H9 (cell line): ENCODE measurements at regions not wholly inside any gene's neighbourhood (a gene's known extent, or its start where the extent isn't known, plus 50 kb on each side); places are given as distances from the start of the nearest gene placed in this dataset.

Source experiments
- DNase-seq: peaks from one replicate; pipeline ENCODE4 v3.0.0-alpha.2; 2017
- H2AFZ ChIP-seq: one replicate; pipeline ENCODE4 v1.6.1; 2013; ENCODE audit warnings: mild to moderate bottlenecking, low read length, control low read depth, moderate library complexity
- H2AK5ac ChIP-seq: 2 replicates; pipeline ENCODE4 v1.6.1; 2013; ENCODE audit warnings: low read length, control low read depth, mixed read lengths; ENCODE audit not compliant: insufficient read length
- H2BK120ac ChIP-seq: one replicate; pipeline ENCODE4 v1.6.1; 2013; ENCODE audit warnings: low read depth, mild to moderate bottlenecking, low read length, control low read depth, inconsistent platforms; ENCODE audit not compliant: poor library complexity, severe bottlenecking
- H2BK12ac ChIP-seq: 2 replicates; pipeline ENCODE4 v1.6.1; 2013; ENCODE audit warnings: low read length, control low read depth, mixed read lengths, low read depth; ENCODE audit not compliant: insufficient read length
- H2BK15ac ChIP-seq: 2 replicates; pipeline ENCODE4 v1.6.1; 2013; ENCODE audit warnings: low read depth, low read length, control low read depth
- H2BK20ac ChIP-seq: one replicate; pipeline ENCODE4 v1.6.1; 2013; ENCODE audit warnings: low read depth, mild to moderate bottlenecking, low read length, control low read depth, inconsistent platforms; ENCODE audit not compliant: poor library complexity, severe bottlenecking
- H2BK5ac ChIP-seq: 2 replicates; pipeline ENCODE4 v1.6.1; 2013; ENCODE audit warnings: low read length, control low read depth, mixed read lengths; ENCODE audit not compliant: insufficient read length
- H3K14ac ChIP-seq: 2 replicates; pipeline ENCODE4 v1.6.1; 2013; ENCODE audit warnings: low read length, control low read depth; ENCODE audit not compliant: insufficient read depth
- H3K18ac ChIP-seq: 2 replicates; pipeline ENCODE4 v1.6.1; 2013; ENCODE audit warnings: low read depth, mild to moderate bottlenecking, mixed read lengths, low read length, control low read depth; ENCODE audit not compliant: insufficient read length
- H3K23ac ChIP-seq: 2 replicates; pipeline ENCODE4 v1.6.1; 2013; ENCODE audit warnings: low read length, control low read depth, mixed read lengths, low read depth; ENCODE audit not compliant: insufficient read length
- H3K23me2 ChIP-seq: 2 replicates; pipeline ENCODE4 v1.6.1; 2013; ENCODE audit warnings: low read depth, mild to moderate bottlenecking, mixed read lengths, low read length, control low read depth; ENCODE audit not compliant: insufficient read length, poor library complexity, severe bottlenecking
- H3K27ac ChIP-seq: 2 replicates; pipeline ENCODE4 v1.5.1; 2013; ENCODE audit warnings: low read length, control low read depth, mixed read lengths, low read depth; ENCODE audit not compliant: insufficient read length
- H3K27me3 ChIP-seq: 2 replicates; pipeline ENCODE4 v1.6.1; 2013; ENCODE audit warnings: low read length, control low read depth, inconsistent platforms; ENCODE audit not compliant: insufficient read depth
- H3K4ac ChIP-seq: 2 replicates; pipeline ENCODE4 v1.6.1; 2013; ENCODE audit warnings: low read depth, mild to moderate bottlenecking, control low read depth, inconsistent platforms, low read length, moderate library complexity
- H3K4me1 ChIP-seq: 2 replicates; pipeline ENCODE4 v1.6.1; 2013; ENCODE audit warnings: low read length, control low read depth, inconsistent platforms; ENCODE audit not compliant: insufficient read depth
- H3K4me2 ChIP-seq: 2 replicates; pipeline ENCODE4 v1.6.1; 2013; ENCODE audit warnings: low read length, control low read depth, mixed read lengths; ENCODE audit not compliant: insufficient read length, insufficient read depth
- H3K56ac ChIP-seq: 2 replicates; pipeline ENCODE4 v1.6.1; 2013; ENCODE audit warnings: low read depth, mild to moderate bottlenecking, mixed read lengths, low read length, control low read depth; ENCODE audit not compliant: insufficient read length
- H3K79me1 ChIP-seq: 2 replicates; pipeline ENCODE4 v1.6.1; 2013; ENCODE audit warnings: low read depth, mild to moderate bottlenecking, moderate library complexity, low read length, control low read depth, inconsistent platforms; ENCODE audit not compliant: insufficient read depth, poor library complexity, severe bottlenecking
- H3K79me2 ChIP-seq: 2 replicates; pipeline ENCODE4 v1.6.1; 2013; ENCODE audit warnings: low read length, control low read depth, inconsistent platforms; ENCODE audit not compliant: insufficient read depth
- H3K9ac ChIP-seq: 2 replicates; pipeline ENCODE4 v1.6.1; 2013; ENCODE audit warnings: low read length, control low read depth, mixed read lengths; ENCODE audit not compliant: insufficient read length; ENCODE audit errors: extremely low read depth
- H3K9me3 ChIP-seq: one replicate; pipeline ENCODE4 v1.6.1; 2013; ENCODE audit warnings: low read depth, low read length, inconsistent platforms; ENCODE audit not compliant: control insufficient read depth
- H3T11ph ChIP-seq: one replicate; pipeline ENCODE4 v1.6.1; 2013; ENCODE audit warnings: mild to moderate bottlenecking, low read length, control low read depth, inconsistent platforms
- H4K20me1 ChIP-seq: one replicate; pipeline ENCODE4 v1.6.1; 2013; ENCODE audit not compliant: control insufficient read depth, insufficient read length, insufficient read depth
- H4K5ac ChIP-seq: 2 replicates; pipeline ENCODE4 v1.6.1; 2013; ENCODE audit warnings: low read depth, mild to moderate bottlenecking, mixed read lengths, low read length, control low read depth; ENCODE audit not compliant: insufficient read length
- H4K8ac ChIP-seq: replicated peaks from 2 replicates; pipeline ENCODE4 v1.6.1; 2013; ENCODE audit warnings: low read length, control low read depth, mixed read lengths, low read depth; ENCODE audit not compliant: insufficient read length
- H4K91ac ChIP-seq: 2 replicates; pipeline ENCODE4 v1.6.1; 2013; ENCODE audit warnings: low read depth, mild to moderate bottlenecking, moderate library complexity, mixed read lengths, low read length, control low read depth; ENCODE audit not compliant: insufficient read length
- H3K27ac Mint-ChIP-seq, 3 experiments: 2 replicates in 2 of 3; 3 replicates in 1 of 3; pipeline ENCODE4 v1.8.0; 2020 to 2021; ENCODE audit warnings: mixed read lengths in 3 of 3, mild to moderate bottlenecking in 1 of 3, moderate library complexity in 1 of 3
- H3K27me3 Mint-ChIP-seq: 2 replicates; pipeline ENCODE4 v1.8.0; 2021; ENCODE audit warnings: low read depth, mild to moderate bottlenecking, moderate library complexity, mixed read lengths
- H3K36me3 Mint-ChIP-seq, 3 experiments: 2 replicates in 2 of 3; 3 replicates in 1 of 3; pipeline ENCODE4 v1.8.0; 2020 to 2021; ENCODE audit warnings: low read depth in 3 of 3, mixed read lengths in 3 of 3; ENCODE audit not compliant: insufficient read depth in 1 of 3
- H3K4me1 Mint-ChIP-seq, 2 experiments: 2 replicates each; pipeline ENCODE4 v1.8.0; 2020; ENCODE audit warnings: mixed read lengths in 2 of 2
- H3K4me3 Mint-ChIP-seq, 2 experiments: 2 replicates in 1 of 2; 3 replicates in 1 of 2; pipeline ENCODE4 v1.8.0; 2020 to 2021; ENCODE audit warnings: mild to moderate bottlenecking in 2 of 2, mixed read lengths in 2 of 2, moderate library complexity in 1 of 2
- H3K9me3 Mint-ChIP-seq, 2 experiments: 2 replicates in 1 of 2; 3 replicates in 1 of 2; pipeline ENCODE4 v1.8.0; 2020; ENCODE audit warnings: mild to moderate bottlenecking in 2 of 2, mixed read lengths in 2 of 2, moderate library complexity in 1 of 2
- CTCF ChIP-seq: fragments of 200-600 bp; sonication (generic); conservative IDR thresholded peaks from 3 replicates; pipeline ENCODE4 v1.8.0; 2021; ENCODE audit warnings: antibody characterized with exemption, mild to moderate bottlenecking

GRCh38 chr12:30442461-30442860, 253.2 kb downstream of the IPO8 start:
- Histone ChIP-seq H3K14ac (no peak overlapping the region), H3K23ac (no peak overlapping the region), H3K79me1 (no peaks in the 10 kb centered on the region), H3K9ac (no peak overlapping the region), H4K8ac (no peak overlapping the region), H3K79me2 (no peaks in the 10 kb centered on the region), H3K4me2 (no peak overlapping the region), H3K9me3 (no peaks in the 10 kb centered on the region), H3K27me3 (no peaks in the 10 kb centered on the region), H4K91ac (no peak overlapping the region), H3T11ph (no peak overlapping the region), H3K4me1 (no peaks in the 10 kb centered on the region), H2AFZ (no peak overlapping the region), H2BK120ac (no peak overlapping the region), H4K5ac (no peak overlapping the region), H4K20me1 (no peaks in the 10 kb centered on the region), H3K27ac (no peak overlapping the region), H2BK12ac (no peak overlapping the region), H2AK5ac (no peak overlapping the region), H3K23me2 (no peaks in the 10 kb centered on the region), H2BK15ac (no peak overlapping the region), H3K56ac (no peak overlapping the region), H2BK5ac (no peak overlapping the region), H3K4ac (no peak overlapping the region), H2BK20ac (no peak overlapping the region), H3K18ac (no peak overlapping the region)
- no peak overlapping the region for H3K27ac Mint-ChIP-seq
- TF ChIP-seq CTCF: no peak
- no peak overlapping the region for H3K4me3 Mint-ChIP-seq
- H3K9me3 Mint-ChIP-seq: no peaks in the 10 kb centered on the region; a peak in 1 of 5 replicates
- H3K4me1 Mint-ChIP-seq: no peaks in the 10 kb centered on the region
- H3K36me3 Mint-ChIP-seq: no peaks in the 10 kb centered on the region
- no peak for DNase-seq
- no peaks in the 10 kb centered on the region for H3K27me3 Mint-ChIP-seq
